ENCODE measurements at regions not wholly inside any gene's neighbourhood (a gene's known extent, or its start where the extent isn't known, plus 50 kb on each side); places are given as distances from the start of the nearest gene placed in this dataset.
"Not testable (repeated sequence)": the region's sequence is repeated elsewhere in the genome, so short reads cannot be mapped to it uniquely, and the experiment has no call there.

DNA sequence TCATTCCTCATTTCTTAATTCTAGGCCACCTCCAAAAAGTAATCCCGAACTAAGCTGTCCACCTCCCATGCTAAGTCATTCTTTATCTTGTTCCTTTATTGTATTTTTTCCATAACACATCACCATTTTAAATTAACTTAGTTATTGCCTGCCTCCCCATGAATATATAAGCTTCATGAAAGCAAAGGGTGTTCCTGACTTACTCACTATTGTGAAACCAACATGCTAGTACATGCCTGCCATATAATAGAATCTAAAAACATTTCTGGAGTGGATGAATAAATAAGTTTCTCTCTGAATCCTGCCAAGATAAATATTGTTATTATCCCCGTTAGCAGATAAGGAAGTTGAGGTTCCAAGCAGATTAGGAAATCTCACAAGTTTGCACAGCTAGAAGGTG is 232.1 kb downstream of the NPIPA8 start:
- not testable (repeated sequence) for H3K4me1 ChIP-seq (ENCODE audit: control insufficient read depth, insufficient read depth, low read length, poor library complexity, severe bottlenecking); H3K4me3 ChIP-seq (ENCODE audit: extremely low read depth, insufficient read depth, low read length, poor library complexity, severe bottlenecking); H3K9me3 ChIP-seq (ENCODE audit: control insufficient read depth, low read length); H3K27ac ChIP-seq (ENCODE audit: low read depth, low read length, severe bottlenecking); H3K36me3 ChIP-seq (ENCODE audit: control insufficient read depth, insufficient read depth, low read length)
- no CpG with 5 or more reads among the region's 2 CpGs for WGBS, 2 experiments (ENCODE audit: insufficient coverage in 2 of 2)

- H3K9me3 ChIP-seq (ENCODE audit: control insufficient read depth, low read length); H3K36me3 ChIP-seq (ENCODE audit: control insufficient read depth, insufficient read depth, low read length); H3K27ac ChIP-seq (ENCODE audit: low read depth, low read length, severe bottlenecking); H3K4me3 ChIP-seq (ENCODE audit: extremely low read depth, insufficient read depth, low read length, poor library complexity, severe bottlenecking); H3K4me1 ChIP-seq (ENCODE audit: control insufficient read depth, insufficient read depth, low read length, poor library complexity, severe bottlenecking): not testable (repeated sequence)
- WGBS, 2 experiments (ENCODE audit: insufficient coverage in 2 of 2) = no CpG with 5 or more reads among the region's 2 CpGs
Measured at GRCh38 chr16:18101077-18101476, 235.5 kb downstream of the NPIPA8 start.

GRCh38 chr16:18092605-18093004 is 243.9 kb downstream of the NPIPA8 start:
- H3K4me3 ChIP-seq (ENCODE audit: extremely low read depth, insufficient read depth, low read length, poor library complexity, severe bottlenecking); H3K36me3 ChIP-seq (ENCODE audit: control insufficient read depth, insufficient read depth, low read length); H3K27ac ChIP-seq (ENCODE audit: low read depth, low read length, severe bottlenecking); H3K9me3 ChIP-seq (ENCODE audit: control insufficient read depth, low read length); H3K4me1 ChIP-seq (ENCODE audit: control insufficient read depth, insufficient read depth, low read length, poor library complexity, severe bottlenecking): not testable (repeated sequence)
- no CpG with 5 or more reads among the region's 1 CpG for WGBS, 2 experiments (ENCODE audit: insufficient coverage in 2 of 2)

DNA sequence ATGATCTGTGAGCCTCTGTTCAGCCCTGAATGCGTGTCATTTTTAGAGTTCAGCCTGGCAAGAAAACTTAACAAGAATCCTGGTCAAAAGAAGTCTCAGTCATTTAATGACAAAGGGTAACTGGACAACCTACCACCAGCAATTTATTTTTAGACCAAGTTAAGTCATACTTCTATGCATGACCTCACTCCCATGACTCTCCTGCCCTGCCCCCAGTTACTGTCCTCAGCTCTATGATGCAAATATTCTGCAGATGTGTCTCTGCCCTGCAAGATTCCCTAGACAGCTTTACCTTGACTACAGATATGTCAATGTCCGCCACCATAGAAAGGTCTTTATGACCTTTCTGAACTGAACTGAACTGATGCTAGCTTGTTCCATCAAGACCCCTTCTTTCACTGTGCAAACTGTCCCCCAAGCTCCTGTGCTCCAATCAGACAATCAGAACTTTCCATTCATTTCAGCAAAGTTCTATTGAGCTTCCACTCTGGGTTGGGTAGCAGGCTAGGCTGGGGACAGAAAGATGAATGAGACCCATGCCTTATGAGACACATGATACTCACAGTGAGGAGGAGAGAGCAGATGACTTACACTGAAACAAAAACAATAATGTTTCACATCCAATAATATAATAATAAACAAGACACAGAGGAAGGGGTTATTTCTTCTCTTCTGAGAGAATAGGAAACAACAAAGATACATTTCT is 255.7 kb downstream of the NPIPA8 start:
- H3K4me1 ChIP-seq (ENCODE audit: control insufficient read depth, insufficient read depth, low read length, poor library complexity, severe bottlenecking); H3K9me3 ChIP-seq (ENCODE audit: control insufficient read depth, low read length); H3K27ac ChIP-seq (ENCODE audit: low read depth, low read length, severe bottlenecking); H3K36me3 ChIP-seq (ENCODE audit: control insufficient read depth, insufficient read depth, low read length); H3K4me3 ChIP-seq (ENCODE audit: extremely low read depth, insufficient read depth, low read length, poor library complexity, severe bottlenecking): not testable (repeated sequence)
- WGBS, 2 experiments (ENCODE audit: insufficient coverage in 2 of 2) = 100% methylated on average over 1 of the region's 2 CpGs

DNA sequence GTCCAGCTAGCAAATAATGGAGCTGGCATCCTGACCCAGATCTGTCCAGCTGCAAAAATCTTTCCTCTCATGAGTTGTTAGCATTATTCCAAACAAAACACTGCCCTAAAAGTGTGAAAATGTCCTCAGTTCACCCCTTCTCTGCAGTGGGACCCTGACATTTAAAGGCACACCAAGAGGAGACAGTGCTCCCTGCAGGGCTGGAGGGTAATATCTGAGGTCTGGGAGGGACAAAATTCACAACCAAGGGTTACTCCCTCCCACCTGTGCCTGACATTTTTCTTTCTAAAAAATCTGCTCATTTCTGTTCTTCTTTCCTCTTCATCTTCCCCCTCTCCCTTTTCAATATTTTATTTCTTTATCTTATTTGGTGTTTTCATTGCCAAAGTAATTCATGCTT is 258.6 kb downstream of the NPIPA8 start:
- not testable (repeated sequence) for H3K27ac ChIP-seq (ENCODE audit: low read depth, low read length, severe bottlenecking); H3K9me3 ChIP-seq (ENCODE audit: control insufficient read depth, low read length); H3K36me3 ChIP-seq (ENCODE audit: control insufficient read depth, insufficient read depth, low read length); H3K4me3 ChIP-seq (ENCODE audit: extremely low read depth, insufficient read depth, low read length, poor library complexity, severe bottlenecking); H3K4me1 ChIP-seq (ENCODE audit: control insufficient read depth, insufficient read depth, low read length, poor library complexity, severe bottlenecking)

GRCh38 chr16:18072161-18072560 is 264.4 kb downstream of the NPIPA8 start:
- Histone ChIP-seq H3K36me3 (ENCODE audit: control insufficient read depth, insufficient read depth, low read length) (no peaks in the 10 kb centered on the region), H3K9me3 (ENCODE audit: control insufficient read depth, low read length) (no peaks in the 10 kb centered on the region), H3K4me3 (ENCODE audit: extremely low read depth, insufficient read depth, low read length, poor library complexity, severe bottlenecking) (no peak overlapping the region), H3K4me1 (ENCODE audit: control insufficient read depth, insufficient read depth, low read length, poor library complexity, severe bottlenecking) (no peaks in the 10 kb centered on the region), H3K27ac (ENCODE audit: low read depth, low read length, severe bottlenecking) (no peak overlapping the region)
- WGBS, 2 experiments (ENCODE audit: insufficient coverage in 2 of 2) = no CpG with 5 or more reads among the region's 1 CpG

GRCh38 chr16:18069683-18070082 is 266.9 kb downstream of the NPIPA8 start:
- Histone ChIP-seq H3K4me1 (ENCODE audit: control insufficient read depth, insufficient read depth, low read length, poor library complexity, severe bottlenecking) (no peaks in the 10 kb centered on the region), H3K4me3 (ENCODE audit: extremely low read depth, insufficient read depth, low read length, poor library complexity, severe bottlenecking) (no peak overlapping the region), H3K36me3 (ENCODE audit: control insufficient read depth, insufficient read depth, low read length) (no peaks in the 10 kb centered on the region), H3K27ac (ENCODE audit: low read depth, low read length, severe bottlenecking) (no peak overlapping the region), H3K9me3 (ENCODE audit: control insufficient read depth, low read length) (no peaks in the 10 kb centered on the region)

- H3K27ac ChIP-seq (ENCODE audit: low read depth, low read length, severe bottlenecking) = no peak overlapping the region
- H3K4me3 ChIP-seq (ENCODE audit: extremely low read depth, insufficient read depth, low read length, poor library complexity, severe bottlenecking) = no peak overlapping the region
- H3K36me3 ChIP-seq (ENCODE audit: control insufficient read depth, insufficient read depth, low read length) = no peaks in the 10 kb centered on the region
- H3K9me3 ChIP-seq (ENCODE audit: control insufficient read depth, low read length) = no peaks in the 10 kb centered on the region
- H3K4me1 ChIP-seq (ENCODE audit: control insufficient read depth, insufficient read depth, low read length, poor library complexity, severe bottlenecking) = no peaks in the 10 kb centered on the region
Measured at GRCh38 chr16:18068477-18068876, 268.1 kb downstream of the NPIPA8 start.

DNA sequence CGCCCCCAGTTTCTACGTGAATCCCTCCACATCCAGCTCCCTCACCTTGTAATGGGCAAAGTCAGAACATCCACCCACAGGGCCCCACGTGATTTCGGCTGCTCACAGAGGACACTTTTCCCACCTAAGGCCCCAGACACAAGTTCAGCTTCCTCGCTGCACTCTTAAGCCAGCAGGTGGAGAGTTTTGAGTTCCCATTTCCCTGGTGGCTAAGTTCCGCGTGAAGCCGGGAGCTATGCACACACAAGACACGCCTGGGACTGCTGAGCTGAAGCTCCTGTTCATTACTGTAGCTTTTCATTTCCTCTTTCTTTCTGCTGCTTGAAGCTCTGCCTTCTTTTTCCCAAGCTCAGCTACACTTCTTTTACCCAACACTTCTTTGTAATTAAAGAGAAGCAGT is 273.8 kb downstream of the NPIPA8 start:
- Histone ChIP-seq H3K9me3 (ENCODE audit: control insufficient read depth, low read length) (no peaks in the 10 kb centered on the region), H3K36me3 (ENCODE audit: control insufficient read depth, insufficient read depth, low read length) (no peaks in the 10 kb centered on the region), H3K27ac (ENCODE audit: low read depth, low read length, severe bottlenecking) (no peak overlapping the region), H3K4me3 (ENCODE audit: extremely low read depth, insufficient read depth, low read length, poor library complexity, severe bottlenecking) (no peak overlapping the region), H3K4me1 (ENCODE audit: control insufficient read depth, insufficient read depth, low read length, poor library complexity, severe bottlenecking) (no peaks in the 10 kb centered on the region)
- 76 to 79% methylated on average over 8 to 9 of the region's 9 CpGs for WGBS, 2 experiments (ENCODE audit: insufficient coverage in 2 of 2)

- no peaks in the 10 kb centered on the region for H3K4me1 ChIP-seq (ENCODE audit: control insufficient read depth, insufficient read depth, low read length, poor library complexity, severe bottlenecking)
- WGBS, 2 experiments (ENCODE audit: insufficient coverage in 2 of 2) = 67 to 68% methylated on average over 7 of the region's 7 CpGs
- no peaks in the 10 kb centered on the region for H3K36me3 ChIP-seq (ENCODE audit: control insufficient read depth, insufficient read depth, low read length)
- no peaks in the 10 kb centered on the region for H3K9me3 ChIP-seq (ENCODE audit: control insufficient read depth, low read length)
- H3K27ac ChIP-seq (ENCODE audit: low read depth, low read length, severe bottlenecking) = no peak overlapping the region
- H3K4me3 ChIP-seq (ENCODE audit: extremely low read depth, insufficient read depth, low read length, poor library complexity, severe bottlenecking) = no peak overlapping the region
Measured at GRCh38 chr16:18060351-18060750, 276.2 kb downstream of the NPIPA8 start.

DNA sequence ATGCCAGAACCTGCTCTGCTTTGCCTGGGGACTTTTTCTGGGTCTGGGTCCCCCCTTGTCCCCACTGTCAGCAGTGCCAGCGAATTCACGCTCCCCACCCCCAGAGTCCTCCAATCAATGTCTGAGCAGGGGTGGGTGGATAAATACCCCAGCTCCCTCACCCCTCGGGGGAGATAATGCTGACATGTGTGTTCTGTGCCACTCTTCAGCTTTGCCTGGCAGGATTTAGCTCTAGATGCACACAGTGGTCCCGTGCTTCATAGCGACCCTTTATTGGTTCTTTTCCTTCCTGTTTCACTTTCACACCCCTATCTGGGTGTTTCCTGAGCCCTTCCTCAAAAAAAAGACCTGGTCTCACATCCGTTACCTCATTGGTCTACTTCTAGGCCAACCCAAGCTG is 277.0 kb downstream of the NPIPA8 start:
- 90 to 92% methylated on average over 4 to 5 of the region's 6 CpGs for WGBS, 2 experiments (ENCODE audit: insufficient coverage in 2 of 2)
- Histone ChIP-seq H3K36me3 (ENCODE audit: control insufficient read depth, insufficient read depth, low read length) (no peaks in the 10 kb centered on the region), H3K9me3 (ENCODE audit: control insufficient read depth, low read length) (no peaks in the 10 kb centered on the region), H3K4me1 (ENCODE audit: control insufficient read depth, insufficient read depth, low read length, poor library complexity, severe bottlenecking) (no peaks in the 10 kb centered on the region), H3K4me3 (ENCODE audit: extremely low read depth, insufficient read depth, low read length, poor library complexity, severe bottlenecking) (no peak overlapping the region), H3K27ac (ENCODE audit: low read depth, low read length, severe bottlenecking) (no peak overlapping the region)

- WGBS, 2 experiments (ENCODE audit: insufficient coverage in 2 of 2) = 88 to 94% methylated on average over 1 of the region's 1 CpG
- H3K4me1 ChIP-seq (ENCODE audit: control insufficient read depth, insufficient read depth, low read length, poor library complexity, severe bottlenecking) = no peaks in the 10 kb centered on the region
Measured at GRCh38 chr16:18059089-18059488, 277.4 kb downstream of the NPIPA8 start.

More at GRCh38 chr16:18059089-18059488, 277.4 kb downstream of the NPIPA8 start:
- no peaks in the 10 kb centered on the region for H3K36me3 ChIP-seq (ENCODE audit: control insufficient read depth, insufficient read depth, low read length)
- H3K4me3 ChIP-seq (ENCODE audit: extremely low read depth, insufficient read depth, low read length, poor library complexity, severe bottlenecking) = no peak overlapping the region
- H3K27ac ChIP-seq (ENCODE audit: low read depth, low read length, severe bottlenecking) = no peak overlapping the region
- H3K9me3 ChIP-seq (ENCODE audit: control insufficient read depth, low read length) = no peaks in the 10 kb centered on the region

Measured in mesodermal cell (in vitro differentiated cells).